GM23248 (cell line): ENCODE measurements at regions not wholly inside any gene's neighbourhood (a gene's known extent, or its start where the extent isn't known, plus 50 kb on each side); places are given as distances from the start of the nearest gene placed in this dataset.

Source experiments
- EZH2 ChIP-seq: fragments of 200-600 bp; sonication (generic); IDR thresholded peaks from 2 replicates; pipeline ENCODE4 v1.6.1; 2018; ENCODE audit warnings: antibody characterized with exemption, mild to moderate bottlenecking; ENCODE audit not compliant: insufficient read depth, poor library complexity, severe bottlenecking
- EZH2phosphoT487 ChIP-seq: fragments of 200-600 bp; sonication (generic); IDR thresholded peaks from 2 replicates; pipeline ENCODE4 v1.6.1; 2018; ENCODE audit warnings: antibody characterized with exemption, moderate library complexity, mild to moderate bottlenecking, low read depth; ENCODE audit not compliant: insufficient read depth

DNA sequence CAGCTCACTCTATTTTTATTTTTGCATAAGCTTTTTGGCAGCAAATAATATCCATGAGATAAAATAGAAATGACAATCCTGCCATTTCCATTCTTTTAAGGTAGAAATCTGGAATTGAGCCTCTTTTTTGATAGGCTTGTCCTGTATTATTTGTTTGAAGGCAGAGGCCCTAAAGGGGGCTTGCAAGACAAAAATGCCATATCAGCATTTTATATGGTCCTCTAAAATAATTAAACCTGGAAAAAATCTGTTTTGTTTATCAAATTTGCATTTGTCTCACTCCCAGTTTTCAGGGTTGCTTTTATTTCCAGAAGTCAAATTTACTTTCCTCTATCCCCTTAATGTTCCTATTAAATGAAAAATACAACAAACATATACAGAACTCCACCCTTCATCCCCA, 134.9 kb upstream of the GAP43 start:
- no peak for TF ChIP-seq EZH2
- TF ChIP-seq EZH2phosphoT487, result no peak
